HCT116 (cell line): ENCODE measurements at regions not wholly inside any gene's neighbourhood (a gene's known extent, or its start where the extent isn't known, plus 50 kb on each side); places are given as distances from the start of the nearest gene placed in this dataset.

ENCODE experiments used
- ATAC-seq: fragments of 200-7000 bp; cut with Tn5 transposase; 2 replicates; pipeline ENCODE4 v1.9.1; 2020; ENCODE audit warnings: mild to moderate bottlenecking, moderate library complexity
- BruUV-seq: library from RNA; stranded (reverse); fragments of 400-500 nt; replicated peaks from 2 replicates; lab custom pipeline; 2021; lab: Mats Ljungman, UMichigan
- CTCF ChIA-PET: fragments of 300-600 bp; sonication (Branson Sonifier 250); formaldehyde crosslinking; loops from one replicate; lab custom pipeline; 2021; ENCODE audit warnings: antibody characterized with exemption; lab: Charles Lee
- POLR2A ChIA-PET: fragments of 300-600, 350-600 bp; sonication (Branson Sonifier 250); formaldehyde crosslinking; loops from one replicate; lab custom pipeline; 2021; ENCODE audit warnings: antibody characterized with exemption; lab: Charles Lee
- RAD21 ChIA-PET, 2 experiments: fragments of 300-600 bp; sonication (Branson Sonifier 250); formaldehyde crosslinking; loops; one replicate each; lab custom pipeline; 2023; ENCODE audit warnings: low total read pairs in 2 of 2; ENCODE audit not compliant: uncharacterized antibody in 2 of 2, unreplicated experiment in 2 of 2, low non-redundant PET in 1 of 2; lab: Charles Lee
- DNase-seq: peaks from one replicate; pipeline ENCODE4 v3.0.0-alpha.2; 2010; ENCODE audit warnings: low read depth, low spot score
- H2AFZ ChIP-seq: fragments of 200-600 bp; shearing (Covaris generic), sonication (generic); 2 replicates; pipeline ENCODE4 v1.6.1; 2017; ENCODE audit warnings: low read depth, mixed run types, mixed read lengths, antibody characterized with exemption, low read length; ENCODE audit not compliant: poor library complexity, severe bottlenecking
- H3K27ac ChIP-seq: 2 replicates; pipeline ENCODE4 v1.5.1; 2012; ENCODE audit warnings: low read depth, low read length
- H3K27me3 ChIP-seq: fragments of 200-600 bp; sonication (generic); 2 replicates; pipeline ENCODE4 v1.6.1; 2016; ENCODE audit warnings: mixed run types, low read length, mixed read lengths; ENCODE audit not compliant: insufficient read depth
- H3K36me3 ChIP-seq, 2 experiments: fragments of 200-500 bp in 1 of 2; fragments of 200-600 bp in 1 of 2; sonication (Bioruptor generic) in 1 of 2; sonication (generic) in 1 of 2; 2 replicates each; pipeline versions ENCODE4 v1.5.1 to v1.6.1; 2014 to 2016; ENCODE audit warnings: low read length in 2 of 2, inconsistent platforms in 1 of 2, mixed read lengths in 1 of 2, mixed run types in 1 of 2; ENCODE audit not compliant: insufficient read depth in 2 of 2, control insufficient read depth in 1 of 2
- H3K4me1 ChIP-seq, 2 experiments: fragments of 200-600 bp in 1 of 2; sonication (generic) in 1 of 2; 2 replicates each; pipeline versions ENCODE4 v1.5.1 to v1.6.1; 2012 to 2017; ENCODE audit warnings: low read length in 2 of 2, inconsistent platforms in 1 of 2, mild to moderate bottlenecking in 1 of 2, mixed read lengths in 1 of 2, mixed run types in 1 of 2, moderate library complexity in 1 of 2; ENCODE audit not compliant: insufficient read depth in 2 of 2, control insufficient read depth in 1 of 2
- H3K4me2 ChIP-seq: fragments of 200-600 bp; sonication (generic); 2 replicates; pipeline ENCODE4 v1.6.1; 2017; ENCODE audit warnings: mixed run types, low read length, mixed read lengths
- H3K4me3 ChIP-seq, 2 experiments: fragments of 200-600 bp in 1 of 2; sonication (generic) in 1 of 2; replicated peaks in 1 of 2; 2 replicates each; pipeline ENCODE4 v1.5.1; 2011 to 2016; ENCODE audit warnings: low read length in 2 of 2, control low read depth in 1 of 2, low read depth in 1 of 2, mild to moderate bottlenecking in 1 of 2, mixed read lengths in 1 of 2, mixed run types in 1 of 2
- H3K79me2 ChIP-seq: fragments of 200-600 bp; sonication (generic); 2 replicates; pipeline ENCODE4 v1.6.1; 2017; ENCODE audit warnings: mild to moderate bottlenecking, mixed run types, low read length, moderate library complexity, mixed read lengths; ENCODE audit not compliant: insufficient read depth
- H3K9ac ChIP-seq: fragments of 200-600 bp; sonication (generic); 2 replicates; pipeline ENCODE4 v1.6.1; 2016; ENCODE audit warnings: low read length, mixed read lengths
- H3K9me2 ChIP-seq: fragments of 200-600 bp; sonication (generic), shearing (Covaris generic); 2 replicates; pipeline ENCODE4 v1.6.1; 2017; ENCODE audit warnings: mixed run types, mild to moderate bottlenecking, moderate library complexity; ENCODE audit not compliant: insufficient read depth
- H3K9me3 ChIP-seq, 2 experiments: fragments of 200-500 bp in 1 of 2; fragments of 200-600 bp in 1 of 2; sonication (Bioruptor generic) in 1 of 2; sonication (generic) in 1 of 2; 2 replicates each; pipeline ENCODE4 v1.6.1; 2014 to 2017; ENCODE audit warnings: low read length in 2 of 2, mixed read lengths in 2 of 2, inconsistent platforms in 1 of 2, low read depth in 1 of 2, mild to moderate bottlenecking in 1 of 2, mixed run types in 1 of 2, moderate library complexity in 1 of 2; ENCODE audit not compliant: control insufficient read depth in 1 of 2, insufficient read depth in 1 of 2
- H4K20me1 ChIP-seq: fragments of 200-600 bp; sonication (generic), shearing (Covaris generic); 2 replicates; pipeline ENCODE4 v1.6.1; 2017; ENCODE audit warnings: mixed run types, mild to moderate bottlenecking, moderate library complexity; ENCODE audit not compliant: insufficient read depth
- CBX3 ChIP-seq: IDR thresholded peaks from 2 replicates; pipeline ENCODE4 v1.6.1; 2012; ENCODE audit warnings: low read depth
- CEBPB ChIP-seq: IDR thresholded peaks from 2 replicates; pipeline ENCODE4 v1.6.1; 2012; ENCODE audit warnings: low read depth
- EGR1 ChIP-seq: IDR thresholded peaks from 2 replicates; pipeline ENCODE4 v1.6.1; 2012; ENCODE audit warnings: low read depth
- ELF1 ChIP-seq: IDR thresholded peaks from 2 replicates; pipeline ENCODE4 v1.6.1; 2012; ENCODE audit warnings: low read depth, borderline replicate concordance
- EZH2 ChIP-seq: fragments of 200-600 bp; sonication (generic); IDR thresholded peaks from 2 replicates; pipeline ENCODE4 v1.6.1; 2017; ENCODE audit warnings: antibody characterized with exemption, mixed run types
- FOSL1 ChIP-seq: IDR thresholded peaks from 2 replicates; pipeline ENCODE4 v1.6.1; 2012; ENCODE audit warnings: low read depth
- JUND ChIP-seq: IDR thresholded peaks from 2 replicates; pipeline ENCODE4 v1.6.1; 2012
- POLR2AphosphoS5 ChIP-seq: IDR thresholded peaks from 2 replicates; pipeline ENCODE4 v1.6.1; 2011; ENCODE audit warnings: mild to moderate bottlenecking, low read depth, low read length, moderate library complexity
- RAD21 ChIP-seq: IDR thresholded peaks from 2 replicates; pipeline ENCODE4 v1.6.1; 2012; ENCODE audit warnings: low read depth, mild to moderate bottlenecking
- REST ChIP-seq: IDR thresholded peaks from 2 replicates; pipeline ENCODE4 v1.6.1; 2012; ENCODE audit warnings: low read depth
- SRF ChIP-seq: IDR thresholded peaks from 2 replicates; pipeline ENCODE4 v1.6.1; 2012; ENCODE audit warnings: low read depth
- TCF7L2 ChIP-seq: IDR thresholded peaks from 2 replicates; pipeline ENCODE4 v1.7.0; 2011; ENCODE audit warnings: borderline replicate concordance, inconsistent platforms; ENCODE audit not compliant: insufficient read depth, insufficient read length; ENCODE audit errors: extremely low read depth
- ZBTB33 ChIP-seq: IDR thresholded peaks from 2 replicates; pipeline ENCODE4 v1.6.1; 2011; ENCODE audit warnings: mild to moderate bottlenecking, low read length, moderate library complexity; ENCODE audit not compliant: insufficient replicate concordance; ENCODE audit errors: extremely low read depth
- ZFX ChIP-seq: fragments of 450-650 bp; IDR thresholded peaks from 2 replicates; pipeline ENCODE4 v1.6.1; 2017
- ZNF274 ChIP-seq: fragments of 200-500 bp; sonication (Bioruptor generic); IDR thresholded peaks from 2 replicates; pipeline ENCODE4 v1.6.1; 2014; ENCODE audit warnings: mild to moderate bottlenecking, low read depth, low read length, inconsistent platforms
- intact Hi-C: fragments of 100-400 bp; cut with micrococcal nuclease; formaldehyde crosslinking; loops from 2 replicates; pipeline ENCODE4 v1.10.0; 2022
- TF ChIP-seq, protein P1 (sequence below), 3 experiments: fragments of 200-600 bp in 1 of 3; sonication (generic) in 1 of 3; IDR thresholded peaks in 2 of 3; conservative IDR thresholded peaks in 1 of 3; 2 replicates each; pipeline ENCODE4 v1.5.1; 2012 to 2017; ENCODE audit warnings: low read depth in 2 of 3, low read length in 2 of 3, antibody characterized with exemption in 1 of 3, borderline replicate concordance in 1 of 3, control low read depth in 1 of 3, mild to moderate bottlenecking in 1 of 3, mixed read lengths in 1 of 3, mixed run types in 1 of 3, moderate library complexity in 1 of 3; ENCODE audit not compliant: insufficient read depth in 1 of 3
- TF ChIP-seq, protein P2 (sequence below): IDR thresholded peaks from 2 replicates; pipeline ENCODE4 v1.6.1; 2012

DNA sequence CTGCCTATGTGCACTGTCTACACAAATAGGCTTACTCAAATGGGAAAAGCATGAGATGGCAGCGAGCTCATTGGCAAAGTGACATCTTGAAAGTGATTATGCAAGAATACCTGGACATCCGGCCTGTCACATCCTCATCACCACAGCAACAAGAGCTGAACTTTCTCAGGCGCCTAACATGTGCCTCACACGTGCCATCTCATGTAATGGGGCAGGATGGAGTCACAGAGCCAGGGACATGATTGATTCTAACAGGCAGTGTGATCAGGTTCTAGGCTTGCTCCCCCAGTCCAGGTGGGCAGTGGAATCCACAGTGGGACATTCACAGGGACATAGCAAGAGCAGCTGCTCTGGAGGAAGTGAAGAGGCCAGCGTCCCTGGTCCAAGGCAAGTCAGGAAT, 192.3 kb upstream of the SSTR4 start:
- RAD21 ChIA-PET, result no interaction called here

More for the DNA sequence above, 192.3 kb upstream of the SSTR4 start:
- Histone ChIP-seq H4K20me1 (no peaks in the 10 kb centered on the region), H3K9ac (no peak overlapping the region), H3K79me2 (no peaks in the 10 kb centered on the region), H3K4me3 (no peak overlapping the region), H3K9me3 (no peaks in the 10 kb centered on the region), H3K27ac (no peak overlapping the region), H3K36me3 (no peaks in the 10 kb centered on the region), H3K4me2 (no peak overlapping the region), H2AFZ (no peak overlapping the region), H3K9me2 (no peaks in the 10 kb centered on the region), H3K27me3 (peaks cover 38% of the 10 kb centered on the region; the same call in 1 of the 2 replicates), H3K4me1 (no peaks in the 10 kb centered on the region)
- ATAC-seq, result no peak
- BruUV-seq, result no TSS peak
- intact Hi-C loops, result loop anchor here (10.0 kb wide), 1 partner anchor 138 kb away; no protein-coding TSS in a partner anchor
- no peak for DNase-seq
- ChIA-PET POLR2A (no interaction called here), CTCF (no interaction called here)
- no peak for TF ChIP-seq EGR1
- TF ChIP-seq ELF1, result no peak
- TF ChIP-seq ZNF274, result no peak
- TF ChIP-seq TCF7L2, result no peak
- TF ChIP-seq ZFX, result no peak
- no peak for TF ChIP-seq ZBTB33
- TF ChIP-seq POLR2AphosphoS5, result no peak
- TF ChIP-seq, protein P1, sequence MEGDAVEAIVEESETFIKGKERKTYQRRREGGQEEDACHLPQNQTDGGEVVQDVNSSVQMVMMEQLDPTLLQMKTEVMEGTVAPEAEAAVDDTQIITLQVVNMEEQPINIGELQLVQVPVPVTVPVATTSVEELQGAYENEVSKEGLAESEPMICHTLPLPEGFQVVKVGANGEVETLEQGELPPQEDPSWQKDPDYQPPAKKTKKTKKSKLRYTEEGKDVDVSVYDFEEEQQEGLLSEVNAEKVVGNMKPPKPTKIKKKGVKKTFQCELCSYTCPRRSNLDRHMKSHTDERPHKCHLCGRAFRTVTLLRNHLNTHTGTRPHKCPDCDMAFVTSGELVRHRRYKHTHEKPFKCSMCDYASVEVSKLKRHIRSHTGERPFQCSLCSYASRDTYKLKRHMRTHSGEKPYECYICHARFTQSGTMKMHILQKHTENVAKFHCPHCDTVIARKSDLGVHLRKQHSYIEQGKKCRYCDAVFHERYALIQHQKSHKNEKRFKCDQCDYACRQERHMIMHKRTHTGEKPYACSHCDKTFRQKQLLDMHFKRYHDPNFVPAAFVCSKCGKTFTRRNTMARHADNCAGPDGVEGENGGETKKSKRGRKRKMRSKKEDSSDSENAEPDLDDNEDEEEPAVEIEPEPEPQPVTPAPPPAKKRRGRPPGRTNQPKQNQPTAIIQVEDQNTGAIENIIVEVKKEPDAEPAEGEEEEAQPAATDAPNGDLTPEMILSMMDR (IDR thresholded peaks at IDR 0.05 in 2 of 3, conservative IDR thresholded peaks at IDR 0.05 in 1 of 3; ENCODE audit: borderline replicate concordance in 1 of 3, insufficient read depth in 1 of 3, low read depth in 2 of 3, low read length in 2 of 3), result no peak
- TF ChIP-seq RAD21, result no peak
- TF ChIP-seq SRF, result no peak
- no peak for TF ChIP-seq CBX3
- TF ChIP-seq JUND, result no peak
- no peak for TF ChIP-seq FOSL1
- TF ChIP-seq EZH2, result no peak
- TF ChIP-seq, protein P2, sequence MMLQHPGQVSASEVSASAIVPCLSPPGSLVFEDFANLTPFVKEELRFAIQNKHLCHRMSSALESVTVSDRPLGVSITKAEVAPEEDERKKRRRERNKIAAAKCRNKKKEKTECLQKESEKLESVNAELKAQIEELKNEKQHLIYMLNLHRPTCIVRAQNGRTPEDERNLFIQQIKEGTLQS, result no peak
- no peak for TF ChIP-seq REST
- TF ChIP-seq CEBPB, result no peak
